Lower leg skin (tissue), 3 donors: ENCODE measurements at regions not wholly inside any gene's neighbourhood (a gene's known extent, or its start where the extent isn't known, plus 50 kb on each side); places are given as distances from the start of the nearest gene placed in this dataset.

ENCODE experiments used
- CTCF ChIP-seq, 3 donors: fragments of 450-650 bp; IDR thresholded peaks; one replicate each; pipeline ENCODE4 v1.5.1; 2016; ENCODE audit warnings: antibody characterized with exemption in 3 of 3, mild to moderate bottlenecking in 3 of 3, moderate library complexity in 2 of 3
- POLR2A ChIP-seq, 2 donors: fragments of 450-650 bp; IDR thresholded peaks; one replicate each; pipeline ENCODE4 v1.6.1; 2016 to 2017; ENCODE audit warnings: antibody characterized with exemption in 2 of 2, mild to moderate bottlenecking in 1 of 2, moderate library complexity in 1 of 2

DNA sequence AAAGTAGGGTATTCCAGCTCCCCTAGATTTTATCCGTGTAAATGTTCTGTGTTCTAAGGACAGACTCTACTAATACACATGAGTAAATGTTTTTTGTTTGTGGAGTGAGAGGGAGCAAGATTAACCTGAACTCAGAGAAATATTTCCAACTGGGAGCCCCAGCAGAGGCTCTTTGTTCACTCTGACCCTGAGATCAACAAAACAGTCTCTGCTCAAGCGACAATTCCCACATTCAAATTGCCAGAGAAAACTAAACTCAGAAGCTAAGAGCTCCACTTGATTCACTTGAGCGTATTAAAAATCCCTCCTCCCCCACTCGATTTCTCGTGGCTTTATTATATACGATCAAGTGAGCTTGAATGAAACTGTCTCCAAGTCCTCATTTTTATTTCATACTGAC is 413.9 kb upstream of the JARID2 start:
- no peak for TF ChIP-seq CTCF (IDR thresholded peaks at IDR 0.05)
- TF ChIP-seq POLR2A (IDR thresholded peaks at IDR 0.05): no peak
